GM21825 (cell line): ENCODE measurements at regions not wholly inside any gene's neighbourhood (a gene's known extent, or its start where the extent isn't known, plus 50 kb on each side); places are given as distances from the start of the nearest gene placed in this dataset.

Experiments
- ATAC-seq: cut with Tn5 transposase; IDR thresholded peaks from one replicate; pipeline ENCODE4 v1.9.1; 2021; ENCODE audit warnings: mild to moderate bottlenecking, moderate library complexity; ENCODE audit not compliant: unreplicated experiment

- ATAC-seq = no peak
These were observed 353.1 kb downstream of the IRS1 start for GRCh38 chr2:226446406-226447001.

- ATAC-seq = no peak
These were observed 354.3 kb downstream of the IRS1 start for GRCh38 chr2:226445216-226445861.

- ATAC-seq = no peak
These were observed 356.5 kb downstream of the IRS1 start for GRCh38 chr2:226443112-226443511.

- no peak for ATAC-seq
These were observed 359.3 kb downstream of the IRS1 start for GRCh38 chr2:226440127-226440918.

GRCh38 chr2:226439337-226439736 is 360.3 kb downstream of the IRS1 start:
- ATAC-seq = no peak

- no peak for ATAC-seq
These were observed 364.5 kb downstream of the IRS1 start for GRCh38 chr2:226435146-226435545.

GRCh38 chr2:226434702-226435101 is 364.9 kb downstream of the IRS1 start:
- no peak for ATAC-seq

GRCh38 chr2:226431288-226431948 is 368.2 kb downstream of the IRS1 start:
- ATAC-seq = no peak

- no peak for ATAC-seq
These were observed 370.1 kb downstream of the IRS1 start for GRCh38 chr2:226429476-226429875.

- ATAC-seq = no peak
These were observed 371.9 kb downstream of the IRS1 start for GRCh38 chr2:226427538-226428307.

GRCh38 chr2:226426292-226426736 is 373.3 kb downstream of the IRS1 start:
- ATAC-seq = no peak

- no peak for ATAC-seq
These were observed 374.6 kb downstream of the IRS1 start for GRCh38 chr2:226424971-226425370.

- peak; percentile 80 for ATAC-seq
These were observed 376.1 kb downstream of the IRS1 start for GRCh38 chr2:226423498-226423960.

GRCh38 chr2:226420646-226421045 is 379.0 kb downstream of the IRS1 start:
- ATAC-seq = no peak

GRCh38 chr2:226418521-226418920 is 381.1 kb downstream of the IRS1 start:
- no peak for ATAC-seq

- no peak for ATAC-seq
These were observed 385.3 kb downstream of the IRS1 start for GRCh38 chr2:226414335-226414734.

- ATAC-seq = no peak
These were observed 386.0 kb downstream of the IRS1 start for GRCh38 chr2:226413498-226414130.

GRCh38 chr2:226411727-226412360 is 387.8 kb downstream of the IRS1 start:
- no peak for ATAC-seq

- no peak for ATAC-seq
These were observed 388.4 kb downstream of the IRS1 start for GRCh38 chr2:226411205-226411604.
